HG02943 (cell line): ENCODE measurements at regions not wholly inside any gene's neighbourhood (a gene's known extent, or its start where the extent isn't known, plus 50 kb on each side); places are given as distances from the start of the nearest gene placed in this dataset.

ENCODE experiments used
- ATAC-seq: cut with Tn5 transposase; IDR thresholded peaks from one replicate; pipeline ENCODE4 v1.9.1; 2021; ENCODE audit warnings: mild to moderate bottlenecking, low read depth, moderate library complexity; ENCODE audit not compliant: unreplicated experiment

DNA sequence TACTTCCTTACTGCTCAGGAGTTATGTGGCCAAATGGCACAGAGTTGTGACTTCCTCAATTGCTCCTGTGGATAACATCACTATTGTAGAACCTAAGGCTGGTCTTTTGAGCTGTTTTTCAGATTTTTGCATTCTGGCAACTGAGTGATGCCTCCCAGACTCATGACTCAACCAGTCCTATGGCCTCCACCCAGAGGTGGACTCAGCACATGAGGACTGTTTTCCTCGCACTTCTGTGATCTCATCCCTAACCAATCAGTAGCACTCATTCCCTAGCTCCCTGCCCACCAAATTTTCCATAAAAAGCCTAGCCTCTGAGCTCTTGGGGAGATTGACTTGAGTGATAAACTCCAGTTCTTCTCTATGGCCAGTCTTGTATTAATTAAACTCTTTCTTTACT is 407.9 kb upstream of the TNP1 start:
- no peak for ATAC-seq

DNA sequence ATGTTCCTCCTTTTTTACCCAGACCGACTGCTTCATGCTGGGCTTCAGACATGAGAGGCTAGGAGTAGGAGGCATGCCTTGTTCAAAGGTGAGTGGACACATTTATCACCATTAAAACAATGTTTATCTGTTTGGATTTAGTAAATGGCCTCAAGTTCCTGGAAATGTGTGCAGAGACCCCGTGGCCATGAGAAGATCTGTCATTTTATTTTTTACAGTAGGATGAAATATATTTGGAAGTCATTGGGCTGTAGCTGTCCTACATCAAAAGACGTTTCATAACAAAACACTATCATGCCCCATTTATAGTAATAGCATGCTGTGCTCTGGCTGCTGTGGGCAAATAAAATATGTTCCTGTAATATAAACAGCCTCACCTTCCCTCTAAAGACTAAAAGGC is 403.9 kb upstream of the TNP1 start:
- ATAC-seq, result no peak

- ATAC-seq, result no peak
Measured at GRCh38 chr2:217262911-217263310, 403.0 kb upstream of the TNP1 start.

- no peak for ATAC-seq
Measured at GRCh38 chr2:217261452-217261851, 401.6 kb upstream of the TNP1 start.

- no peak for ATAC-seq
Measured at GRCh38 chr2:217260441-217261115, 400.7 kb upstream of the TNP1 start.

DNA sequence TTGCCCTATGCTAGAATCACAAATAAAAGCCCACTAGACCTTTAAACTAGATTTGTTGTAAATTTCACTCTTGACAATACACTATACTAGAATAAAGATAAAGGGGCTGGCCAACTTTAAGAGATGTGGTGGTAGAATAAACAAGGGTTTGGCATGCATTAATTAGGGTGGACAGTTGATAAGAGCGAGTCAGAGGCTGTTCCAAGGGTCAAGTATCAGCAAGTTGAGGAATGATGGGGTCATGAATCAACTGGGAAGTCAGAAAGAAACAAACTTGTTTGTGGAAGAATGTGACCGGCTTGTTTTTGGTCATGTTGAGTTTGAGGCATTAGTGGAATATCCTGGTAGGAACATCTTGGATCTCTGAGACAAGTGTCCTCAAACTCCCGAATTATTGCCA is 398.3 kb upstream of the TNP1 start:
- no peak for ATAC-seq

DNA sequence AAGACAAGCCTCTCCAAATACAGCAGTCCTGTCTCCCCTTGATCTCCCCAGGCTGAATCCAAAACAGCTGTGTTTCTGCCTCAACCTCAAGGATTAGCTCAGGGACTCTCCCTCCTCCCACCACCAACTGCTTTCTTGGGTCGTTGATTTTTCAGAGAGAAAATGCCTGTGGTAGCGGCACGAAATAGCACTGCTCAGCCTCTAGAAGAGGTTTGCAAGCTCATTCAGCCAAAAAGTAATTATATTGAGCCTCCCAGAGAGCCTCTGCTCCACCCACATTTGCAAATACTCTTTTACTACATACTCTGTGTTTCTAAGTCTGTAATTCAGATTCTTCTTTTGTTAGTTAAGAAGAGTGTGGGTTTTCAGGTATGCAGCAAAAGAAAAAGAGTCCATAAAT is 396.4 kb upstream of the TNP1 start:
- no peak for ATAC-seq

DNA sequence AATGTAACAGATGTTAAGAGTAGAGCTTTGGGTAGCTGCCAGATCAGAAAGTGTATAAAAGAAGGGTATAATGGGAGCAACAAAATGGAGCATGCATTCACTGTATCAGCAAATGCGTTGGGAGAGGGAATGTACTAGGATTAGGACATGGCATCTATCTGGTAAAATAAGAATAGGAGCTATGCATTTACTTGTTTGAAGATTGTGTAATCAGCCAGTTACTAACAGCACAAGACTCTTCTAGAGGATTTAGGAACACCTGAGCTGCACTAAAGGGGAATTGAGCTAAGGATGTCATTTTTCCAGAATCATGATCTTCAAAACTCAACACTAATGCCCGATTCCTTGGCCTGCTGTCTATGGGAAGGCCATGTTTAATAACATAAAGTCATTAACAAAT is 394.2 kb upstream of the TNP1 start:
- no peak for ATAC-seq

GRCh38 chr2:217252181-217252580 is 392.3 kb upstream of the TNP1 start:
- ATAC-seq, result no peak

DNA sequence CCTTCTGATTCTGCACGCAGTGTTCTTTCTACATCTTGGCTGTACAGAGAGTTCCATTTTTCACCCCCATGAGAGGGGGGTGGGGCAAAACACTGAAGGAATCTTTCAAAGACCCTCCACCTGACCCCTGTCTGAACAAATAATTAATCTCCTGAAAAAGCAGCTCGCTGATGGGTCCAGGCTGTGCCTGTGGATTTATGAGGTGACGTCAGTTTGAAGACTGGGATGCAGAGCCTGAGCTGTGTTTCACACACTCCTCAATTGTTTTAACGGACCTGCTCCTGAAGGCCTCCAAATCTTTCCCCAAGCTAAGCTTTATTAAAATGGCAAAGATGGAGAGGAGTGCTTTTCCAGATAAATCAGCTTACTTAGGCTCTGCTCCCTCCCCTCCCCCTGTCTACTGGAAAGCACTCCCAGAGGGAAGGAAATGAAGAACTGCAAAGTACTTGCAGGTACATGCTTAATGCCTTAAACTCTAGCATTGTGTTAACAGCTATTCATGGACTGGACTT is 390.2 kb upstream of the TNP1 start:
- ATAC-seq, result no peak

DNA sequence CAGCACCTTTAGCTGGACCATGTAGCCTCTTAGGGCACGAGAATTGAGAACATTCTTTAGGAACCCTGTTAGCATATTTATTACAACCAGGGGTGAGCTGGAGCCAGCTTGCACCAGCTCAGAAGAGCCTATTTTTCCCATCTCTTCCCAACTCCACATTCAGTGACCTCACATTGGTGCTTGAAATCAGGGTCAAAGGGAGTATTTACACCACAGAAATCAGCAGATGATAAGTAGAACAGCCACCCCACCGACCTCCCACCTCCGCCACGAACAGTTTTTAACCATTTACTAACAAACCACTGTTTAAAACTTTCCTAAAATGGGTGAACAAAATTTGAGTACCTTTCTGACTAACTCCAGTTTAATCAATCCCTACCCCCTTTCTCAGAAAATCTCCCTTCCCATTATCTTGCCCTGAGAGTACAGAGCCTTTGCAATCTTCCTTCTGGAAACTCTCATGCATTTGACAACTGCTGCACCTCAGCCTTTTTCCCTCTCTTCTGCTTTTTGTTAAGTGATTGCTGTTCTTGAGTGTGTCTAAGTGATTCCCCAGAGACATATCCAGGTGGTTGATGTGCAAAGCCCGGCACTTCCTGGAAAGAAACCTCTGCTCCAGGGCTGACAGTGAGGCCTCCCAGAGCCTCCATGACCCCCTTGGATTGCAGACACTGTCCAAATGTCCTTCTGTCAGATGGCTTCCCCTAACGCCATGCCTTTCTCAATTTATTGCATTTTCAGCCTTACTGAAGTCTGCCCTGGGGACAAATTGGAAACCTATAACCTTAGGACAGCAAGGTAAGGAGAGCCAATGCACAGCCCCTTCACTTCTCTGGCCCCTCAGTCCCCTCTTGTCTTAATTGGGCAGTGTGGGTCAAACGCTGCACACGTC is 389.5 kb upstream of the TNP1 start:
- ATAC-seq, result no peak

GRCh38 chr2:217248312-217248935 is 388.6 kb upstream of the TNP1 start:
- ATAC-seq, result peak; percentile 91

GRCh38 chr2:217247476-217247875 is 387.6 kb upstream of the TNP1 start:
- ATAC-seq, result no peak

DNA sequence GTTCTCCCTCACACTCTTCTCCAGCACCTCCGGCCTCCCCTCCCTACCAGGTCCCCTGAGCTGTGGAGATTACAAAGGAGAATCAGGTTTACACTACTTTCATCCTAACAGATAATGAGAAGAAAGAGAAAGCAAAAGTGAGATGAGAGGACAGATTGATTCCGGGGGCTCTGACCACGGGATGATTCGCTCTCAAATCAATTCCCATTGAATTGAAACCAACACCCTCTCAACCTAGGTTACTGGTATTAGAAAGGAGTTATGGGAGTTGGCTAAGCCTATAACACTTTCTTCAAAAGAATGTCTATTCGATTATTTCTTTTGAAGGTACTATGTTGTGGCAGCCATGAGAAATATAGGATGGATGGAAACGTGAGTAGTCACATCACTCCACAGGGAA is 386.2 kb upstream of the TNP1 start:
- ATAC-seq, result no peak

GRCh38 chr2:217244815-217245214 is 385.0 kb upstream of the TNP1 start:
- ATAC-seq, result no peak

- no peak for ATAC-seq
Measured at GRCh38 chr2:217242947-217243346, 383.1 kb upstream of the TNP1 start.

GRCh38 chr2:217231724-217232123 is 371.9 kb upstream of the TNP1 start:
- ATAC-seq, result no peak

DNA sequence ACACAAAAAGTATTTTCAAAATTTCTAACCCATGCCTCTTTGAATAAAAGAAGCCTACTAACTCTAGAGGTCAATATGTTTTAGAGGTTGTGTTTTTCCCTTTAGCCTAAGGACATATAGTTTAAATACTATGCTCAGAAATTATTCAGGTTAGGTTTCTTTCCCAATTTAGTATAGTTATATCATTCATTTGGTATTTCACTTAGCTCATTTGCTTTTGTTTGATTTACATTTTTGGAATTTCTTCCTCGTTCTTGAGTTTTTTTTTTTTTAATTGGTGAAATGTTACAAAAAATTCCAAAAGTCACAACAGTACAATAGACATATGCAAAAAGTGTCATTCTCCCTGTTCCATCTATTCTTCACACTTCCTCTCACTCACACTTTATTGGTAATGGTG is 371.3 kb upstream of the TNP1 start:
- ATAC-seq, result no peak

DNA sequence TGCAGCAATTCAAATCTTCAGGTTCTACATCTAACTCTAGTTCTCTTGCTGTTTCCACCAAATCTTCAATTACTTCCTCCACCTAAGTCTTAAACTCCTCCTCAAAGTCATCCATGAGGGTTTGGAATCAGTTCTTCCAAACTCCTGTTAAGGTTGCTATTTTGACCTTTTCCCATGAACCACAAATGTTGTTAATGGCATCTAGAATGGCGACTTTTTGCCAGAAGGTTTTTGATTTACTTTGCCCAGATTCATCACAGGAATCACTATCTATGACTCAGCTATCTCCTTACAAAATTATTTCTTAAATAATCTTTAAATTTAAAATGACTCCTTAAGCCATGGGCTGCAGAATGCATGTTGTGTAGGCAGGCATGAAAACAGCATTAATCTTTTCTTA is 368.9 kb upstream of the TNP1 start:
- no peak for ATAC-seq

GRCh38 chr2:217227794-217228193 is 367.9 kb upstream of the TNP1 start:
- ATAC-seq, result no peak

DNA sequence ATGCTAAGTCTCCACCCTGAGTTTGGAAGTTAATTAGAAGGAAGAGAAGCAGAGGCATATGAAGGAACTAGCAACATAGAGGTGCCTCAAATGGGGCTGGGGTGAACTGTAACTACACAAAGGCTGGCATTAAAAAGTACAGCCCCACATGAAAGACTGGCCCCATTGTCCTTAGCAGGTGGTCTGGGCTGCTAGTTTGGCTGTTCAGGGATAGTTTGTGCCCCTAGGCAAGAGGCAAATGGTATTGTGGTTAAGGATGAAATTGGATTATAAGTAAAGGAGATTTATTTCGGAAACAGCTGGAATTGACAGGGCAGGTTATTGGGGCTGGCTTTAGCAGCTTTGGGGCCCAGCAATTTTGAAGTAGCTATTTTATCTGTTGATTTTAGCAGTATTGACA is 365.7 kb upstream of the TNP1 start:
- ATAC-seq, result no peak
